H1 (cell line): ENCODE measurements at regions not wholly inside any gene's neighbourhood (a gene's known extent, or its start where the extent isn't known, plus 50 kb on each side); places are given as distances from the start of the nearest gene placed in this dataset.
A peak's percentile ranks its signal among the peaks of the same experiment; 100 is the strongest.

ENCODE experiments used
- CTCF ChIA-PET: fragments of 300-600 bp; sonication (Branson Sonifier 250); formaldehyde crosslinking; loops from one replicate; lab custom pipeline; 2021; ENCODE audit not compliant: partially characterized antibody; lab: Charles Lee
- POLR2A ChIA-PET: fragments of 300-600 bp; sonication (Branson Sonifier 250); formaldehyde crosslinking; loops from one replicate; lab custom pipeline; 2021; ENCODE audit warnings: inconsistent platforms; ENCODE audit not compliant: partially characterized antibody; lab: Charles Lee
- DNase-seq, 2 experiments: peaks; one replicate each; pipeline versions ENCODE4 v3.0.0 to v3.0.0-alpha.2; 2010 to 2022; ENCODE audit warnings: low spot score in 2 of 2, low read depth in 1 of 2, mixed read lengths in 1 of 2
- FAIRE-seq: peaks from 2 replicates; lab custom pipeline; 2011; peaks lifted over from hg19 to GRCh38; lab: Jason Lieb, UNC
- H2AFZ ChIP-seq: 2 replicates; pipeline ENCODE4 v1.8.1; 2012; ENCODE audit warnings: low read length, inconsistent platforms
- H2AK5ac ChIP-seq: 2 replicates; pipeline ENCODE4 v1.6.1; 2013; ENCODE audit warnings: low read depth, low read length
- H2BK120ac ChIP-seq: replicated peaks from 2 replicates; pipeline ENCODE3; 2013; ENCODE audit warnings: low read depth, low read length, inconsistent platforms
- H2BK12ac ChIP-seq: 2 replicates; pipeline ENCODE4 v1.6.1; 2013; ENCODE audit warnings: low read depth, low read length
- H2BK15ac ChIP-seq: 2 replicates; pipeline ENCODE4 v1.6.1; 2013; ENCODE audit warnings: low read length
- H2BK20ac ChIP-seq: 2 replicates; pipeline ENCODE4 v1.6.1; 2013; ENCODE audit warnings: low read length
- H2BK5ac ChIP-seq: 2 replicates; pipeline ENCODE4 v1.6.1; 2013; ENCODE audit warnings: low read depth, low read length
- H3K14ac ChIP-seq: 2 replicates; pipeline ENCODE4 v1.6.1; 2013; ENCODE audit warnings: inconsistent platforms; ENCODE audit not compliant: insufficient read length
- H3K18ac ChIP-seq: 2 replicates; pipeline ENCODE4 v1.6.1; 2013; ENCODE audit warnings: low read length; ENCODE audit errors: extremely low read depth
- H3K23ac ChIP-seq: 2 replicates; pipeline ENCODE4 v1.6.1; 2013; ENCODE audit warnings: inconsistent platforms; ENCODE audit not compliant: insufficient read length
- H3K23me2 ChIP-seq: 2 replicates; pipeline ENCODE4 v1.6.1; 2013; ENCODE audit warnings: low read depth, low read length
- H3K27ac ChIP-seq: 2 replicates; pipeline ENCODE4 v1.6.1; 2011; ENCODE audit warnings: low read depth, low read length, inconsistent platforms
- H3K27me3 ChIP-seq, 4 experiments: replicated peaks in 1 of 4; 1 replicate in 1 of 4; 2 replicates in 3 of 4; pipeline versions ENCODE4 v1.6.1 to v1.8.1; 2011 to 2013; ENCODE audit warnings: low read length in 3 of 4, mild to moderate bottlenecking in 3 of 4, inconsistent platforms in 2 of 4, mixed read lengths in 2 of 4, moderate library complexity in 1 of 4; ENCODE audit not compliant: control insufficient read depth in 3 of 4, insufficient read depth in 3 of 4; ENCODE audit errors: extremely low read depth in 1 of 4
- H3K36me3 ChIP-seq, 4 experiments: 2 replicates each; pipeline versions ENCODE4 v1.6.1 to v1.8.1; 2011 to 2013; ENCODE audit warnings: mild to moderate bottlenecking in 4 of 4, low read length in 3 of 4, moderate library complexity in 2 of 4, control low read depth in 1 of 4, inconsistent platforms in 1 of 4; ENCODE audit not compliant: insufficient read depth in 4 of 4, control insufficient read depth in 2 of 4
- H3K4ac ChIP-seq: replicated peaks from 2 replicates; pipeline ENCODE3; 2013; ENCODE audit warnings: low read length, low read depth, mixed read lengths, inconsistent platforms; ENCODE audit not compliant: insufficient read length
- H3K4me1 ChIP-seq, 4 experiments: replicated peaks in 1 of 4; 1 replicate in 1 of 4; 2 replicates in 3 of 4; pipeline versions ENCODE4 v1.6.1 to v1.8.1; 2011 to 2013; ENCODE audit warnings: low read length in 3 of 4, inconsistent platforms in 2 of 4, mixed read lengths in 1 of 4; ENCODE audit not compliant: insufficient read depth in 4 of 4, control insufficient read depth in 3 of 4
- H3K4me2 ChIP-seq, 2 experiments: 2 replicates each; pipeline versions ENCODE4 v1.6.1 to v1.8.1; 2011 to 2013; ENCODE audit warnings: low read depth in 2 of 2, low read length in 2 of 2, control low read depth in 1 of 2, inconsistent platforms in 1 of 2, mild to moderate bottlenecking in 1 of 2; ENCODE audit not compliant: insufficient read depth in 1 of 2
- H3K4me3 ChIP-seq, 4 experiments: fragments of 200-600, 300-600 bp in 1 of 4; sonication (generic), shearing (Covaris generic), sonication (Bioruptor Twin) in 1 of 4; 2 replicates each; pipeline versions ENCODE4 v1.5.1 to v1.8.1; 2011 to 2016; ENCODE audit warnings: low read length in 4 of 4, low read depth in 3 of 4, control low read depth in 2 of 4, inconsistent platforms in 2 of 4, mild to moderate bottlenecking in 2 of 4, mixed read lengths in 1 of 4, moderate library complexity in 1 of 4; ENCODE audit not compliant: insufficient read depth in 2 of 4; ENCODE audit errors: extremely low read depth in 1 of 4
- H3K56ac ChIP-seq: replicated peaks from 2 replicates; pipeline ENCODE3; 2013; ENCODE audit warnings: low read depth, mild to moderate bottlenecking, mixed read lengths, low read length, inconsistent platforms; ENCODE audit not compliant: insufficient read length
- H3K79me1 ChIP-seq: 2 replicates; pipeline ENCODE4 v1.6.1; 2013; ENCODE audit warnings: low read depth, low read length, control low read depth
- H3K79me2 ChIP-seq, 2 experiments: 2 replicates each; pipeline versions ENCODE4 v1.6.1 to v1.8.1; 2012 to 2013; ENCODE audit warnings: low read length in 2 of 2, mild to moderate bottlenecking in 2 of 2, inconsistent platforms in 1 of 2; ENCODE audit not compliant: insufficient read depth in 2 of 2, control insufficient read depth in 1 of 2
- H3K9ac ChIP-seq, 4 experiments: replicated peaks in 1 of 4; 1 replicate in 1 of 4; 2 replicates in 3 of 4; pipeline versions ENCODE4 v1.6.1 to v1.8.1; 2011 to 2013; ENCODE audit warnings: low read depth in 3 of 4, low read length in 3 of 4, control low read depth in 2 of 4, mild to moderate bottlenecking in 2 of 4, moderate library complexity in 2 of 4, inconsistent platforms in 1 of 4; ENCODE audit errors: extremely low read depth in 1 of 4
- H3K9me3 ChIP-seq, 2 experiments: 2 replicates each; pipeline versions ENCODE4 v1.6.1 to v1.8.1; 2012 to 2013; ENCODE audit warnings: mild to moderate bottlenecking in 2 of 2, moderate library complexity in 2 of 2, control low read depth in 1 of 2, inconsistent platforms in 1 of 2, low read depth in 1 of 2, low read length in 1 of 2, mixed read lengths in 1 of 2; ENCODE audit not compliant: insufficient read depth in 2 of 2
- H4K20me1 ChIP-seq, 2 experiments: replicated peaks in 1 of 2; 2 replicates each; pipeline versions ENCODE3 to v1.8.1; 2011 to 2013; ENCODE audit warnings: inconsistent platforms in 2 of 2, low read length in 2 of 2, mild to moderate bottlenecking in 1 of 2; ENCODE audit not compliant: insufficient read depth in 2 of 2, control insufficient read depth in 1 of 2
- H4K5ac ChIP-seq: 2 replicates; pipeline ENCODE4 v1.6.1; 2013; ENCODE audit warnings: low read length, low read depth, mixed read lengths, inconsistent platforms; ENCODE audit not compliant: insufficient read length
- H4K8ac ChIP-seq: 2 replicates; pipeline ENCODE4 v1.8.0; 2013; ENCODE audit warnings: mild to moderate bottlenecking, moderate library complexity, low read length, inconsistent platforms; ENCODE audit not compliant: insufficient read depth; ENCODE audit errors: extremely low read depth
- H4K91ac ChIP-seq: replicated peaks from 2 replicates; pipeline ENCODE3; 2013; ENCODE audit warnings: low read length, mixed read lengths, inconsistent platforms; ENCODE audit not compliant: insufficient read length
- CBX5 ChIP-seq: fragments of 300-800, 300-1000 bp; sonication (generic); IDR thresholded peaks from 2 replicates; pipeline ENCODE4 v1.7.1; 2016; ENCODE audit warnings: antibody characterized with exemption, low read length, low read depth
- CBX8 ChIP-seq: fragments of 300-800, 300-1000 bp; sonication (generic); IDR thresholded peaks from 2 replicates; pipeline ENCODE4 v1.7.1; 2016; ENCODE audit warnings: low read depth, low read length, borderline replicate concordance
- CEBPB ChIP-seq: IDR thresholded peaks from 2 replicates; pipeline ENCODE4 v1.6.1; 2012; ENCODE audit warnings: low read depth, low read length
- CREB1 ChIP-seq: IDR thresholded peaks from 2 replicates; pipeline ENCODE4 v1.6.1; 2012; ENCODE audit warnings: inconsistent platforms
- GABPA ChIP-seq: IDR thresholded peaks from 2 replicates; pipeline ENCODE4 v1.6.1; 2011; ENCODE audit warnings: mild to moderate bottlenecking, low read length, moderate library complexity, borderline replicate concordance; ENCODE audit not compliant: insufficient read depth
- JUN ChIP-seq: IDR thresholded peaks from 2 replicates; pipeline ENCODE4 v1.6.1; 2011; ENCODE audit warnings: low read depth, mild to moderate bottlenecking, improper control_type of control experiment, low read length
- RXRA ChIP-seq: IDR thresholded peaks from 2 replicates; pipeline ENCODE4 v1.6.1; 2011; ENCODE audit warnings: low read depth, mild to moderate bottlenecking, low read length, moderate library complexity; ENCODE audit not compliant: insufficient read depth
- SAP30 ChIP-seq: fragments of 300-600 bp; sonication (generic); IDR thresholded peaks from 2 replicates; pipeline ENCODE4 v1.7.1; 2012; ENCODE audit warnings: low read length, moderate library complexity, mild to moderate bottlenecking, inconsistent platforms; ENCODE audit not compliant: insufficient read depth, insufficient replicate concordance
- SP1 ChIP-seq: IDR thresholded peaks from 2 replicates; pipeline ENCODE4 v1.6.1; 2011; ENCODE audit warnings: low read depth, low read length
- YY1 ChIP-seq: IDR thresholded peaks from 2 replicates; pipeline ENCODE4 v1.6.1; 2011; ENCODE audit warnings: low read depth, mild to moderate bottlenecking, low read length
- WGBS, 2 experiments: shearing (Covaris generic) in 1 of 2; methylation state at CpG; one replicate each; pipeline versions ENCODE4 v1.1.6 to v1.1.7; 2013 to 2015; ENCODE audit warnings: low lambda C conversion rate in 2 of 2, mixed read lengths in 2 of 2, inconsistent platforms in 1 of 2, low coverage in 1 of 2, missing lambda C conversion rate in 1 of 2; ENCODE audit not compliant: insufficient replicate concordance in 2 of 2, insufficient coverage in 1 of 2, insufficient read length in 1 of 2; ENCODE audit errors: extremely low coverage in 1 of 2, missing lambda C conversion rate in 1 of 2; 5-methylcytosine and 5-hydroxymethylcytosine counted together

GRCh38 chr2:129488376-129488775, 491.1 kb upstream of the RAB6C start:
- WGBS, 2 experiments = 96% methylated on average over 4 of the region's 4 CpGs; no CpG with 5 or more reads in 1 of the 2 experiments
- TF ChIP-seq SAP30 (no peak), SP1 (no peak), CEBPB (no peak), CBX8 (no peak), CREB1 (no peak), GABPA (no peak), JUN (no peak), YY1 (no peak), CBX5 (no peak), RXRA (no peak)
- no peak overlapping the region for H3K23ac ChIP-seq
- no peak overlapping the region for H2BK20ac ChIP-seq
- CTCF ChIA-PET = interaction anchor here (1.3 kb wide), 1 partner anchor 435 kb away, joined by 3 read pairs; no protein-coding TSS in a partner anchor
- no peak overlapping the region for H2BK15ac ChIP-seq
- no peak overlapping the region for H3K27ac ChIP-seq
- H3K4me3 ChIP-seq = no peak overlapping the region
- H3K27me3 ChIP-seq = no peaks in the 10 kb centered on the region
- FAIRE-seq (no peak), DNase-seq (no peak)
- H3K56ac ChIP-seq = no peak overlapping the region
- no peak overlapping the region for H2BK12ac ChIP-seq
- H3K36me3 ChIP-seq = no peaks in the 10 kb centered on the region
- H3K23me2 ChIP-seq = no peaks in the 10 kb centered on the region
- no peak overlapping the region for H3K14ac ChIP-seq
- H2AFZ ChIP-seq = 0 out of 2 replicates have a peak overlapping the region, but pooled peaks have one; percentile 44
- H4K5ac ChIP-seq = no peak overlapping the region
- H3K18ac ChIP-seq = no peak overlapping the region
- H3K4me2 ChIP-seq = no peak overlapping the region
- H3K9me3 ChIP-seq = no peaks in the 10 kb centered on the region
- POLR2A ChIA-PET = no interaction called here
- no peaks in the 10 kb centered on the region for H4K20me1 ChIP-seq
- H2AK5ac ChIP-seq = no peak overlapping the region
- H3K79me1 ChIP-seq = no peaks in the 10 kb centered on the region
- no peak overlapping the region for H2BK5ac ChIP-seq
- no peak overlapping the region for H4K8ac ChIP-seq
- no peaks in the 10 kb centered on the region for H3K79me2 ChIP-seq
- no peak overlapping the region for H3K9ac ChIP-seq
- no peak overlapping the region for H3K4ac ChIP-seq
- no peak overlapping the region for H2BK120ac ChIP-seq
- no peaks in the 10 kb centered on the region for H3K4me1 ChIP-seq
- no peak overlapping the region for H4K91ac ChIP-seq
